ENCODE measurements at regions not wholly inside any gene's neighbourhood (a gene's known extent, or its start where the extent isn't known, plus 50 kb on each side); places are given as distances from the start of the nearest gene placed in this dataset.

DNA sequence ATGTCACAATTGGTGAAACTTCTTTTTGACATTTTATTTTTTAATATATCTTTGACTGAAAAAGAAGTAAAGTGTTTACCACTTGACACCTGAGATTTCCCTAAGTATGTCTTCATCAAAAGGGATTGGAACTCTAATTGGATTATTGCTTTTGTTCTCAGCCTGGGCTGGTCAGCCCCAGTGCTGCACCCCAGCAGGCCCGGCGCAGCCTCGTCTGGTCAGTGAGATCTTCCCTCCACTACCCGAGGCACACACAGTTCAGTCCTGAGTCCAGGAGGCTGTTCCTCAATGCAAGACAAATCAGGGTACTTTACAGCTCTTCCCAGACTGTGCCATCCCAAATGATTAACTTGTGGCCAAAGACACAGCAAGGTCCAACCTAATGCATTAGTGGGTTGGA is 146.9 kb upstream of the SEMA6D start:
- TF ChIP-seq, protein P1, sequence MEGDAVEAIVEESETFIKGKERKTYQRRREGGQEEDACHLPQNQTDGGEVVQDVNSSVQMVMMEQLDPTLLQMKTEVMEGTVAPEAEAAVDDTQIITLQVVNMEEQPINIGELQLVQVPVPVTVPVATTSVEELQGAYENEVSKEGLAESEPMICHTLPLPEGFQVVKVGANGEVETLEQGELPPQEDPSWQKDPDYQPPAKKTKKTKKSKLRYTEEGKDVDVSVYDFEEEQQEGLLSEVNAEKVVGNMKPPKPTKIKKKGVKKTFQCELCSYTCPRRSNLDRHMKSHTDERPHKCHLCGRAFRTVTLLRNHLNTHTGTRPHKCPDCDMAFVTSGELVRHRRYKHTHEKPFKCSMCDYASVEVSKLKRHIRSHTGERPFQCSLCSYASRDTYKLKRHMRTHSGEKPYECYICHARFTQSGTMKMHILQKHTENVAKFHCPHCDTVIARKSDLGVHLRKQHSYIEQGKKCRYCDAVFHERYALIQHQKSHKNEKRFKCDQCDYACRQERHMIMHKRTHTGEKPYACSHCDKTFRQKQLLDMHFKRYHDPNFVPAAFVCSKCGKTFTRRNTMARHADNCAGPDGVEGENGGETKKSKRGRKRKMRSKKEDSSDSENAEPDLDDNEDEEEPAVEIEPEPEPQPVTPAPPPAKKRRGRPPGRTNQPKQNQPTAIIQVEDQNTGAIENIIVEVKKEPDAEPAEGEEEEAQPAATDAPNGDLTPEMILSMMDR (conservative IDR thresholded peaks at IDR 0.05), result no peak
- Histone ChIP-seq H3K18ac (ENCODE audit: insufficient read length, low read depth, low read length) (no peak overlapping the region), H4K91ac (ENCODE audit: insufficient read length, low read depth, low read length) (no peak overlapping the region), H3T11ph (ENCODE audit: low read length) (no peak overlapping the region), H3K9ac (ENCODE audit: extremely low read depth, insufficient read length, low read length) (no peak overlapping the region), H4K20me1 (ENCODE audit: control insufficient read depth, insufficient read depth, insufficient read length) (no peaks in the 10 kb centered on the region), H3K9me3 (ENCODE audit: control insufficient read depth, low read depth, low read length) (no peaks in the 10 kb centered on the region), H4K5ac (ENCODE audit: insufficient read length, low read depth, low read length) (no peak overlapping the region), H3K4ac (ENCODE audit: low read depth, low read length) (no peak overlapping the region), H3K27me3 (ENCODE audit: insufficient read depth, low read length) (no peaks in the 10 kb centered on the region), H3K23ac (ENCODE audit: insufficient read length, low read depth, low read length) (no peak overlapping the region), H3K14ac (ENCODE audit: insufficient read depth, low read length) (no peak overlapping the region), H3K79me1 (ENCODE audit: insufficient read depth, low read depth, low read length, poor library complexity, severe bottlenecking) (no peaks in the 10 kb centered on the region), H2BK12ac (ENCODE audit: insufficient read length, low read depth, low read length) (no peak overlapping the region), H4K8ac (replicated peaks; ENCODE audit: insufficient read length, low read depth, low read length) (no peak overlapping the region), H2AFZ (ENCODE audit: low read length) (no peak overlapping the region), H3K27ac (ENCODE audit: insufficient read length, low read depth, low read length) (no peak overlapping the region), H3K56ac (ENCODE audit: insufficient read length, low read depth, low read length) (no peak overlapping the region), H2BK20ac (ENCODE audit: low read depth, low read length, poor library complexity, severe bottlenecking) (no peak overlapping the region), H3K79me2 (ENCODE audit: insufficient read depth, low read length) (no peaks in the 10 kb centered on the region), H2BK15ac (ENCODE audit: low read depth, low read length) (no peak overlapping the region), H3K4me2 (ENCODE audit: insufficient read depth, insufficient read length, low read length) (no peak overlapping the region), H3K23me2 (ENCODE audit: insufficient read length, low read depth, low read length, poor library complexity, severe bottlenecking) (no peaks in the 10 kb centered on the region), H2AK5ac (ENCODE audit: insufficient read length, low read length) (no peak overlapping the region), H2BK120ac (ENCODE audit: low read depth, low read length, poor library complexity, severe bottlenecking) (no peak overlapping the region), H3K4me1 (ENCODE audit: insufficient read depth, low read length) (no peaks in the 10 kb centered on the region; the same call in 1 of the 2 replicates), H2BK5ac (ENCODE audit: insufficient read length, low read length) (no peak overlapping the region)
- Mint-ChIP-seq H3K27ac (no peak overlapping the region), H3K4me1 (peaks cover 7 to 9% of the 10 kb centered on the region in 2 experiments; a peak in 3 of 4 replicates), H3K9me3 (no peaks in the 10 kb centered on the region), H3K27me3 (ENCODE audit: low read depth) (no peaks in the 10 kb centered on the region), H3K4me3 (no peak overlapping the region), H3K36me3 (ENCODE audit: insufficient read depth in 1 of 3, low read depth in 3 of 3) (no peaks in the 10 kb centered on the region)
- no CpG with 5 or more reads among the region's 4 CpGs for WGBS (ENCODE audit: extremely low coverage, insufficient read length, low lambda C conversion rate)
- DNase-seq, result no peak

All from H9 (cell line).